ENCODE measurements at regions not wholly inside any gene's neighbourhood (a gene's known extent, or its start where the extent isn't known, plus 50 kb on each side); places are given as distances from the start of the nearest gene placed in this dataset.

GRCh38 chr6:76984572-76984971, 478.7 kb downstream of the HTR1B start:
- H3K4me2 ChIP-seq (ENCODE audit: low read depth, low read length) = no peak overlapping the region
- POLR2A ChIA-PET = no interaction called here
- H3K27me3 ChIP-seq (ENCODE audit: control insufficient read depth in 1 of 2, insufficient read depth in 2 of 2, low read length in 2 of 2) = no peaks in the 10 kb centered on the region; a peak in 1 of 5 replicates
- no peak overlapping the region for H2AFZ ChIP-seq (ENCODE audit: low read length)
- no peaks in the 10 kb centered on the region for H3K4me1 ChIP-seq (ENCODE audit: insufficient read depth, low read length)
- H3K79me2 ChIP-seq (ENCODE audit: insufficient read depth, low read length) = no peaks in the 10 kb centered on the region
- intact Hi-C loops (cut with micrococcal nuclease; ENCODE audit: unreplicated experiment) (no loop called here), in situ Hi-C loops (cut with HindIII; ENCODE audit: extremely low pct_ligation_motif_present, low pct_unique_long_range_greater_than_20kb) (no loop called here)
- TF ChIP-seq ZNF382 (CRISPR knock-in tag; IDR thresholded peaks at IDR 0.05; ENCODE audit: borderline replicate concordance) = no peak
- TF ChIP-seq CENPX (CRISPR knock-in tag; IDR thresholded peaks at IDR 0.05) = no peak
- TF ChIP-seq E2F2 (CRISPR knock-in tag; IDR thresholded peaks at IDR 0.05; ENCODE audit: borderline replicate concordance) = no peak
- no peak for TF ChIP-seq NFYC (CRISPR knock-in tag; IDR thresholded peaks at IDR 0.05)
- TF ChIP-seq, protein P1, sequence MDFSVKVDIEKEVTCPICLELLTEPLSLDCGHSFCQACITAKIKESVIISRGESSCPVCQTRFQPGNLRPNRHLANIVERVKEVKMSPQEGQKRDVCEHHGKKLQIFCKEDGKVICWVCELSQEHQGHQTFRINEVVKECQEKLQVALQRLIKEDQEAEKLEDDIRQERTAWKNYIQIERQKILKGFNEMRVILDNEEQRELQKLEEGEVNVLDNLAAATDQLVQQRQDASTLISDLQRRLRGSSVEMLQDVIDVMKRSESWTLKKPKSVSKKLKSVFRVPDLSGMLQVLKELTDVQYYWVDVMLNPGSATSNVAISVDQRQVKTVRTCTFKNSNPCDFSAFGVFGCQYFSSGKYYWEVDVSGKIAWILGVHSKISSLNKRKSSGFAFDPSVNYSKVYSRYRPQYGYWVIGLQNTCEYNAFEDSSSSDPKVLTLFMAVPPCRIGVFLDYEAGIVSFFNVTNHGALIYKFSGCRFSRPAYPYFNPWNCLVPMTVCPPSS (IDR thresholded peaks at IDR 0.05) = no peak
- TF ChIP-seq ZFP36L2 (CRISPR knock-in tag; IDR thresholded peaks at IDR 0.05) = no peak
- no peak for TF ChIP-seq NBN (conservative IDR thresholded peaks at IDR 0.05)
- TF ChIP-seq GMEB2 (CRISPR knock-in tag; IDR thresholded peaks at IDR 0.05; ENCODE audit: low read depth) = no peak
- TF ChIP-seq, protein P2, sequence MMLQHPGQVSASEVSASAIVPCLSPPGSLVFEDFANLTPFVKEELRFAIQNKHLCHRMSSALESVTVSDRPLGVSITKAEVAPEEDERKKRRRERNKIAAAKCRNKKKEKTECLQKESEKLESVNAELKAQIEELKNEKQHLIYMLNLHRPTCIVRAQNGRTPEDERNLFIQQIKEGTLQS (CRISPR knock-in tag; IDR thresholded peaks at IDR 0.05) = no peak
- TF ChIP-seq RCOR2 (CRISPR knock-in tag; IDR thresholded peaks at IDR 0.05) = no peak
- TF ChIP-seq ZFP41 (CRISPR knock-in tag; IDR thresholded peaks at IDR 0.05; ENCODE audit: borderline replicate concordance) = no peak
- no peak for TF ChIP-seq PHF21A (CRISPR knock-in tag; IDR thresholded peaks at IDR 0.05)
- no peak for TF ChIP-seq ZNF282 (IDR thresholded peaks at IDR 0.05; ENCODE audit: partially characterized antibody)
- no peak for TF ChIP-seq ZNF556 (CRISPR knock-in tag; IDR thresholded peaks at IDR 0.05; ENCODE audit: borderline replicate concordance)
- no peak for TF ChIP-seq ZBTB39 (CRISPR knock-in tag; IDR thresholded peaks at IDR 0.05)
- TF ChIP-seq ZNF724P (CRISPR knock-in tag; IDR thresholded peaks at IDR 0.05; ENCODE audit: borderline replicate concordance) = no peak
- DNase-seq (ENCODE audit: low spot score) (no peak), FAIRE-seq (no peak), ATAC-seq (no peak)
- BruUV-seq (replicated peaks) = no TSS peak
- no peaks in the 10 kb centered on the region for H4K20me1 ChIP-seq (ENCODE audit: insufficient read depth, low read length)
- H3K27ac ChIP-seq (ENCODE audit: extremely low read length, insufficient read depth, low read length) = no peak overlapping the region
- H3K36me3 ChIP-seq (replicated peaks in 1 of 2; ENCODE audit: control insufficient read depth in 1 of 2, insufficient read depth in 2 of 2, low read length in 2 of 2) = no peaks in the 10 kb centered on the region
- no peak overlapping the region for H3K4me3 ChIP-seq (replicated peaks in 1 of 3; ENCODE audit: insufficient read depth in 1 of 3, low read depth in 2 of 3, low read length in 3 of 3)
- no peak overlapping the region for H3K9ac ChIP-seq (ENCODE audit: insufficient read depth, low read depth, low read length)
- CTCF ChIA-PET (ENCODE audit: low intra/inter-chr PET ratio, low total read pairs) = no interaction called here
- H3K9me3 ChIP-seq (ENCODE audit: low read length) = no peaks in the 10 kb centered on the region

Data from HepG2 (cell line).